Natural killer cell (primary cell): ENCODE measurements at regions not wholly inside any gene's neighbourhood (a gene's known extent, or its start where the extent isn't known, plus 50 kb on each side); places are given as distances from the start of the nearest gene placed in this dataset.

ENCODE experiments used
- ATAC-seq, 3 donors: fragments of 150-1000 bp in 2 of 3; fragments of 200-7000 bp in 1 of 3; cut with Tn5 transposase; 1 replicate in 1 of 3; 2 replicates in 2 of 3; pipeline ENCODE4 v1.10.0; 2021; ENCODE audit warnings: mild to moderate bottlenecking in 2 of 3, moderate library complexity in 2 of 3
- DNase-seq, 2 donors: peaks; one replicate each; pipeline versions ENCODE4 v3.0.0 to v3.0.0-alpha.2; 2013 to 2021; ENCODE audit warnings: mixed read lengths in 1 of 2
- H3K27ac ChIP-seq: one replicate; pipeline ENCODE4 v1.5.1; 2013; ENCODE audit warnings: mild to moderate bottlenecking, low read length
- H3K27me3 ChIP-seq: one replicate; pipeline ENCODE4 v1.6.1; 2013; ENCODE audit warnings: low read length; ENCODE audit not compliant: control insufficient read depth, insufficient read depth
- H3K36me3 ChIP-seq: one replicate; pipeline ENCODE4 v1.6.1; 2013; ENCODE audit warnings: low read length; ENCODE audit not compliant: control insufficient read depth, insufficient read depth
- H3K4me1 ChIP-seq: one replicate; pipeline ENCODE4 v1.6.1; 2013; ENCODE audit warnings: low read length; ENCODE audit not compliant: control insufficient read depth, insufficient read depth
- H3K4me3 ChIP-seq: one replicate; pipeline ENCODE4 v1.5.1; 2013; ENCODE audit warnings: low read length
- H3K9me3 ChIP-seq: one replicate; pipeline ENCODE4 v1.6.1; 2013; ENCODE audit warnings: low read length; ENCODE audit not compliant: control insufficient read depth, insufficient read depth
- H3K27ac Mint-ChIP-seq, 2 donors: one replicate each; pipeline ENCODE4 v1.8.0; 2022; ENCODE audit warnings: mild to moderate bottlenecking in 2 of 2, mixed read lengths in 2 of 2, moderate library complexity in 1 of 2
- H3K27me3 Mint-ChIP-seq, 2 donors: one replicate each; pipeline ENCODE4 v1.8.0; 2022; ENCODE audit warnings: low read depth in 2 of 2, mixed read lengths in 2 of 2
- H3K36me3 Mint-ChIP-seq: one replicate; pipeline ENCODE4 v1.8.0; 2022; ENCODE audit warnings: mixed read lengths
- H3K4me1 Mint-ChIP-seq, 2 donors: one replicate each; pipeline ENCODE4 v1.8.0; 2022; ENCODE audit warnings: mixed read lengths in 2 of 2
- H3K4me3 Mint-ChIP-seq: one replicate; pipeline ENCODE4 v1.8.0; 2022; ENCODE audit warnings: mild to moderate bottlenecking, moderate library complexity, mixed read lengths
- H3K9me3 Mint-ChIP-seq, 2 donors: one replicate each; pipeline ENCODE4 v1.8.0; 2022; ENCODE audit warnings: mixed read lengths in 2 of 2
- CTCF ChIP-seq: fragments of 200-600 bp; IDR thresholded peaks from one replicate; pipeline ENCODE4 v1.8.0; 2022; ENCODE audit warnings: antibody characterized with exemption
- WGBS: methylation state at CpG from one replicate; pipeline ENCODE4 v1.1.7; 2013; ENCODE audit warnings: missing lambda C conversion rate; ENCODE audit not compliant: insufficient coverage; 5-methylcytosine and 5-hydroxymethylcytosine counted together
- intact Hi-C: fragments of 100-400 bp; cut with micrococcal nuclease; formaldehyde crosslinking; loops from one replicate; pipeline ENCODE4 v1.14.2; 2022

GRCh38 chr2:126409850-126410249 lies 246.1 kb upstream of the GYPC start:
- Mint-ChIP-seq H3K36me3 (no peaks in the 10 kb centered on the region), H3K27me3 (peaks cover 0 to 3% of the 10 kb centered on the region in 2 donors), H3K27ac (no peak overlapping the region), H3K9me3 (peaks cover 0 to 2% of the 10 kb centered on the region in 2 donors), H3K4me1 (no peaks in the 10 kb centered on the region), H3K4me3 (no peak overlapping the region)
- H3K4me3 ChIP-seq, result no peak overlapping the region
- no peak overlapping the region for H3K27ac ChIP-seq
- no peak for DNase-seq
- TF ChIP-seq CTCF, result no peak
- H3K9me3 ChIP-seq, result no peaks in the 10 kb centered on the region
- H3K4me1 ChIP-seq, result no peaks in the 10 kb centered on the region
- WGBS, result 83% methylated on average over 1 of the region's 3 CpGs
- intact Hi-C loops, result no loop called here
- H3K36me3 ChIP-seq, result no peaks in the 10 kb centered on the region
- ATAC-seq, result no peak
- H3K27me3 ChIP-seq, result no peaks in the 10 kb centered on the region

GRCh38 chr2:126413079-126413478 lies 242.9 kb upstream of the GYPC start:
- Histone ChIP-seq H3K36me3 (no peaks in the 10 kb centered on the region), H3K27me3 (no peaks in the 10 kb centered on the region), H3K27ac (no peak overlapping the region), H3K4me3 (no peak overlapping the region), H3K9me3 (no peaks in the 10 kb centered on the region), H3K4me1 (no peaks in the 10 kb centered on the region)
- no peaks in the 10 kb centered on the region for H3K4me1 Mint-ChIP-seq
- no peak overlapping the region for H3K27ac Mint-ChIP-seq
- no peak for TF ChIP-seq CTCF
- H3K27me3 Mint-ChIP-seq, result peaks cover 0 to 3% of the 10 kb centered on the region in 2 donors
- DNase-seq (peak in 1 of 2 donors; percentile 15), ATAC-seq (no peak)
- no peak overlapping the region for H3K4me3 Mint-ChIP-seq
- H3K9me3 Mint-ChIP-seq, result peaks cover 0 to 4% of the 10 kb centered on the region in 2 donors
- no CpG with 5 or more reads among the region's 4 CpGs for whole genome bisulfite sequencing
- intact Hi-C loops, result no loop called here
- no peaks in the 10 kb centered on the region for H3K36me3 Mint-ChIP-seq

- TF ChIP-seq CTCF, result no peak
- Histone ChIP-seq H3K4me3 (no peak overlapping the region), H3K4me1 (no peaks in the 10 kb centered on the region), H3K9me3 (no peaks in the 10 kb centered on the region), H3K27ac (no peak overlapping the region), H3K36me3 (no peaks in the 10 kb centered on the region), H3K27me3 (no peaks in the 10 kb centered on the region)
- ATAC-seq (no peak), DNase-seq (no peak)
- H3K36me3 Mint-ChIP-seq, result no peaks in the 10 kb centered on the region
- peaks cover 6 to 10% of the 10 kb centered on the region in 2 donors for H3K9me3 Mint-ChIP-seq
- H3K27me3 Mint-ChIP-seq, result no peaks in the 10 kb centered on the region
- no peak overlapping the region for H3K4me3 Mint-ChIP-seq
- no peak overlapping the region for H3K27ac Mint-ChIP-seq
- intact Hi-C loops, result no loop called here
- no peaks in the 10 kb centered on the region for H3K4me1 Mint-ChIP-seq
These were observed 236.6 kb upstream of the GYPC start for GRCh38 chr2:126419403-126419802.

- no peak for ATAC-seq
- Histone ChIP-seq H3K9me3 (no peaks in the 10 kb centered on the region), H3K36me3 (no peaks in the 10 kb centered on the region), H3K27me3 (no peaks in the 10 kb centered on the region), H3K27ac (no peak overlapping the region), H3K4me1 (no peaks in the 10 kb centered on the region), H3K4me3 (no peak overlapping the region)
- no CpG with 5 or more reads among the region's 1 CpG for WGBS
- Mint-ChIP-seq H3K36me3 (no peaks in the 10 kb centered on the region), H3K9me3 (peaks cover 0 to 2% of the 10 kb centered on the region in 2 donors), H3K27me3 (no peaks in the 10 kb centered on the region), H3K4me3 (no peak overlapping the region), H3K4me1 (no peaks in the 10 kb centered on the region), H3K27ac (no peak overlapping the region)
- TF ChIP-seq CTCF, result no peak
- DNase-seq, result no peak
- intact Hi-C loops, result no loop called here
These were observed 230.0 kb upstream of the GYPC start for GRCh38 chr2:126425943-126426342.
